ENCODE measurements at regions not wholly inside any gene's neighbourhood (a gene's known extent, or its start where the extent isn't known, plus 50 kb on each side); places are given as distances from the start of the nearest gene placed in this dataset.
"Not testable (repeated sequence)": the region's sequence is repeated elsewhere in the genome, so short reads cannot be mapped to it uniquely, and the experiment has no call there.

- no peak for DNase-seq (ENCODE audit: low read depth, low spot score)
Observed at GRCh38 chr4:184907216-184907615, 81.4 kb upstream of the ACSL1 start.

DNA sequence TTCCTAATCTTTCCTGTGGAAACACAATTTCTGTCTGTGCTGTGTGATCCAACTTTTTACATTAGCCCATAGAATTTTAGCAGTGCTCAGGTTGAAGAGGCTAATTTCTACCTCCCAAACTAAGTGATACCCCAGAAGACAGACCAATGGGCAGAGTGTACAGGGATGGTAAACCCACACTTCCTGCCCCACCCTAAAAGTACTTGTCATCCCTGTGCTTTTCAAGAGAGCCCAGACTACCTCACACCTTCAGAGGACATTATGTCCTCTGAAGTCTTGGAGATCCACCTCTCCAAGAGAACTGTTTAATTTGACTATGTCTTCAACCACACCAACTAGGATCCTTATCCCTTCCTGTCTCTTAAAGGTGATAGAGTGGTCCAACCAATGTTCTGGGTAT lies 82.0 kb upstream of the ACSL1 start:
- DNase-seq (ENCODE audit: low read depth, low spot score) = no peak

DNA sequence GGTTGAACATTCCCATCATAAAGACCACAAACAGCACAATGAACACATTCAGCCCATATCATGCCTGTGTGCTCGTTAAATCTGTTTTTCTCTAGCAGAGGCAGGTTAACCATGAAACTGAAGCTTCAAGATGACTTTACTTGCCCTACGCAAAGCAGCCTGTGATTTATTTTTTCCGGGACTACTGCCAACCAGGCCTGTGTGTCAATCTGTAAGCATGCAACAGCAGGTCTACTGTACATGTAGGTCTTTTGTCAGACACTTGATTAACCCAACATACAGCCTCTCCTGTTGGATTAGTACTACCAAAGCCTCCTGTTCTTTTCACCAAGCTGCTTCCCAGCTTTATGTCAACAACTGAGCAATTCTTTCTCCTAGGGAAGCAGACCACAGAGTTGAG lies 85.5 kb upstream of the ACSL1 start:
- DNase-seq (ENCODE audit: low read depth, low spot score) = no peak

DNA sequence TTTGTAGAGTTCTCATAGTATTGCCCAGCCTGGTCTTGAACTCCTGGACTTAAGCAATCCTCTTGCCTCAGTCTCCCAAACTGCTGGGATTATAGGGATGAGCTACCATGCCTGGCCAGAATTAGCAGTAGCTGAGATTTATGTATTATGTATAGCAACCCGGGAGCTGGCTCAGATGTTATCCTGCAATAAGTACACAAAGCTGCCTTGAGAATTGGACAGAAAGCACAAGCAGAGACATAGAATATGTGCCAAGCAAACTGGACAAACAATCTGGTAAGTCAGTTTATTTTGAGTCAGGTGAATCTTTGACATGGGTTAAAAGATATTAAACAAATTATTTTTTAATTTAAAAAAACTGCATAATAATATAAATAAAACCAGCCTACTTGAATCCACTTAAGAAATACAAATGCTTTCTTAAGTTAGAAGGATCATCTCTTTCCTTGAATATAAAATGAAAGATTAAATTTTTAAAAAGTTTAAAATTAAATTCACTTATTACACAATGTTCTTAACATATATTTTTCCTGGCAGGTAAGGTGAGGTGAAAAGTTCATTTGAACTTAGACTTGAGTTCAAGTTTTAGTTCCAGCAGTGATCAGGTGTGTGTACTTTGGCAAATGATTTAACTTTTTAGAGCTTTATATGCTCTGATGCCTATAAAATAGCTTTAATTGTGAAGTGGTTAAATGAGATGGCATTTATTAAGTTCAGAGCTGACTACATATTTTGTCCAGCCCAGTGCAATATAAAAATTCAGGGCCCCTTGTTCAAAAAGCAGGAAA lies 87.8 kb upstream of the ACSL1 start:
- DNase-seq (ENCODE audit: low read depth, low spot score) = no peak

- not testable (repeated sequence) for DNase-seq (ENCODE audit: low read depth, low spot score)
Observed at GRCh38 chr4:184918799-184919198, 93.0 kb upstream of the ACSL1 start.

DNA sequence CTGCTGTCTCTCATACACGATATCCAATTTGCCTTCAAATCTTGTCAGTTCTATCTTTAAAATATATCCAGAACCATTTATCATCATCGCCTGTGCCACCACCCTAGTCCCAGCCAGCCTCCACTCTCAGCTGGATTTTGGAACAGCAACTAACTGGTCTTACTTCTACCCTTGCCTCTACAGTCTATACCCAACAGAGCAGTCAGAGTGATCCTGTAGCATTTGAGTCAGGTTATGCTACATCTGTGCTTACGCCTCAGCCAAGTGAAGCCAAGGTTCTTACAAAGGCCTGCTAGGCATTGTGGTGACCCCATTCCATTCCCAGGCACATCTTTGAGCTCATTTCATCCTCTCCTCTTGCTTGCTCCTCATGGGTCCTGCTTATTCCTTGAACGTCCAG lies 95.7 kb upstream of the ACSL1 start:
- DNase-seq (ENCODE audit: low read depth, low spot score) = no peak

DNA sequence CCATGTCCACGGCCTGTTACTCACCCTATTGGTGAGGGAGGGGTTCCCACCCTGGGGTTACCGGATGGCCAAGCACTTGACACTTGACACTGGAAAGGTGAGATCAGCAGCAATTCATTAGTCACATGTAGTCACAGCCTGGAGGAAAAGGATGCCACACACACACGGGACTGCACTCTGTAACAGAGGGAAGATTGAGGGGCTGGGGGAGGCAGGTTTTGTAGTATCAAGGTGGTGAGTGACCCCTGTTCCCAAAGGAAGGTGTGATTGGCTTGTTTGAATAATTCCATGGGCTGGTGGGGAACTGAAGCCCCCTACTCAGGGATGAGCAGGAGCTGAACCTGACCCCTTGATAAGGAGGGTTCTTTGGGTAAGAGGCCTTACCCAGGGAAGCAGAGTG lies 96.0 kb upstream of the HELT start:
- no peak for DNase-seq (ENCODE audit: low read depth, low spot score)

DNA sequence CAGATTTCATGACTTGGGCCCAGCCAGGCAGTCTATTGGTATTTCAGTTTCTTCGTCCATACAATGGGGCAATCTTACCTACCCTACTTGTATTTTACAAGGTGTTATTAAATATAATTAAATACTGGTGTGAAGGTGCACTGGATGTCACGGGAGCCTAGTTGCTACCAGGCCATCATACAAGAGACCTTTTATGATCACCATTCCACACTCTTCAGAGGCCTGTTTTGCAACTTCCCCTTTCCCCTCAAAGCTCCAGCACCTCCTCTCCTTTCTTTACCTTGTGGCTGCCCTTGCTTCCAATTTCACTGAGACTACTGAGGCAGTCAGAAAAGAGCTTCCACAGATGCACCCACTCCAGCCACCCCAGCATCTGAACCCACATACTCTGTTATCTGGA lies 93.8 kb upstream of the HELT start:
- DNase-seq (ENCODE audit: low read depth, low spot score) = no peak

DNA sequence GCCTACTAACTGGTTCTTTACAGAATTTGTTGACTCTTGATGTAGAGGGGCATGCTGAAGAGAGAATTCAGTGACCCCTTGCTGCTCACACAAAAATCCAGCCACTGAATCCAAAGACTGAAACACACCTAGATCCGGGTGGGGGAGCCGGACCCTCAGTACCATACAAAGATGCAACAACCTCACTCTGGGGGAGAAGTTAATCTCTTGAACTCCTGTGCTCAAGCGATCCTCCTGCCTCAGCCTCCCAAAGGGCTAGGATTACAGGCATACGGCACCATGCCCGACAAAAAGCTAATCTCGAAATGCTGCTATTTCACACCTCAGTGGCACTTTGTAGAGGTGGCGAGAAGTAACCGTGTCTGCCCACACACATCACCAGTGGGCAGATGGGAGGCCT lies 88.8 kb upstream of the HELT start:
- DNase-seq (ENCODE audit: low read depth, low spot score) = no peak

- DNase-seq (ENCODE audit: low read depth, low spot score) = no peak
Observed at GRCh38 chr4:184930026-184930425, 88.3 kb upstream of the HELT start.

DNA sequence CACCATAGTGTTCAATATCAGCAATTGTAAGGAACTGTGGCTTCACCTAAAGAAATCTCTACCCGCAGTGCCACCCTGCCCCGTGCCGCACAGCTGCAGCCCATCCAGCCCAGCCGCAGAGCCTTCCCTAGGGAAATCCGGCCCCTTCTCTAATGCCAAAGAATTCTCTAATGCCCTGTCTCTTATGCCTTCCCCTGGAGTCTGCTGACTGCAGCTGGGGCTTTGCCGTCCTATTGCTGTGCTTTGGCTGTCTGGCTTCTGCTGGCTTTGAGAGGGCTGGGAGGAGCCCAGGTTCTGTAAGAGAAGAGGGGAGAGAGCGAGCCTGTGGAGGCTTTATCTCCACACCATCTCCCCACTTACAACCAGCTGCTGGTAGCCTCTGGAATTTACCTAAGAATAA lies 85.9 kb upstream of the HELT start:
- no peak for DNase-seq (ENCODE audit: low read depth, low spot score)

DNA sequence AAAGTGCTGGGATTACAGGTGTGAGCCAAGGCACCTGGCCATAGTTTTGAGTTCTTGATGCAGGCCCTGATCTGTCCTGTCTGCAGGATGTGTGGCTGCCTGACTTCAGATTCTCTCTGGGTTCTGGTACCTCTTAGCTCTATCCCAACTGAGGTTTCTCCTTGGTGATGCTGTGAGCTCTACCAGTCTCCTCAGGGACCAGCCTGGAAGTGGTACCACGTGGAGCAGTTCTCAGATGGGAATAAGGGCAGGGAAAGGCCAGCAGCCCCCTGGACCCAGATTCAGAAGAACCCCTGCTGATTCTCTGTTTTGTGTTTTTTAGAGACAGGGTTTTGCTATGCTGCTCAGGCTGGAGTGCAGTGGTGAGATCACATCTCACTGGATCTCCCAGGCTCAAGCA lies 85.0 kb upstream of the HELT start:
- DNase-seq (ENCODE audit: low read depth, low spot score) = no peak

GRCh38 chr4:184934184-184934583 lies 84.1 kb upstream of the HELT start:
- no peak for DNase-seq (ENCODE audit: low read depth, low spot score)

GRCh38 chr4:184934961-184935360 lies 83.3 kb upstream of the HELT start:
- DNase-seq (ENCODE audit: low read depth, low spot score) = no peak

DNA sequence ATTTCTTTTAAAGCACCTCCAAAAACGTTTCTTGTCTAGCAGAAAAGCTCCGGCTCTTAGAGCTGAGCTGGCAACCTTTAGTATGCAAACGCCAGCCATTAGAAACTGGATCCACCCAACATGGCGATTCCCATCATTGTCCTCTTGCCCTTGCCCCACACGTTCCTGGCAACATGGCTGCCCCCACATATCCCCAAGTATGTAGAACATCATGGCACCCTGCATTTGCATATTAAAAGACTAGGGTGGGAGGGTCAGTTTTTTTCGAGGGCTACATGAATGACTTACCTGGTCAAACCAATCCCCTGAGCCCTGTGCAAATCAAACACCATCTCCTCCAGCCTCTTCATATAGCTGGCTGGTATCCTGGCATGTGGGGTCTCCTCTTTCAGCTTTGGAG lies 82.2 kb upstream of the HELT start:
- no peak for DNase-seq (ENCODE audit: low read depth, low spot score)

DNA sequence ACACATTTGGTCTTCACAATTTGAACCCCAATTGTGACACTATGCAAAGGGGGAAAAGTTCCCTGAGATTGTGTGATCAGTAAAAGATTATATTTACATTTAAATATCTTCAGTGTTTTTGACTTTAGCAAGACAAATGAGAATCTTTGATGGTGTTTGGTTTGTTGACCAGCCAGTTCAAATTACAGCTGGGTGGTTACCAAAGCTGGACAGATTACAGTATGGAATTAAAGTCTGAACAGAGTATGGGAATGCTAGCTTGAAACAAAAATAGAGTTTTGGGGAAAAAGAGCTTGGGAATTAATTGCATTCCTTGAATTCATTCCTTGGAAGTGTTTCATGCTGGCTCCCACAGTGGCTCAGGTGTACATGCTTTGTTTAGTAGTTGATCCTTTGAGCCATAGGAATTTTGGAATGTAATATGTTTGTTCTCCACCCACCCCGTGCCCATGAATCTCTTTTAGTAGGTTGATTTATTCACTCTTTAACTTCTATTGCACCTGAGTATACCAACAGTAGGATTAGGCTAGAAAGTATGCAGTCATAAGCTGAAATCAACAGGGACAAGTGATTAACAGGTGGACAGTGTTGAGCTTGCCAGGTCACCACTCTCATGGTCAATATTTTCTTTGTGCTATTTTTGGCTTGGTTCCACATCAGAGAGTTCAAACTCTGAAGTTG lies 81.1 kb upstream of the HELT start:
- no peak for DNase-seq (ENCODE audit: low read depth, low spot score)

GRCh38 chr4:184937745-184938144 lies 80.5 kb upstream of the HELT start:
- DNase-seq (ENCODE audit: low read depth, low spot score) = no peak

- DNase-seq (ENCODE audit: low read depth, low spot score) = no peak
Observed at GRCh38 chr4:184938871-184939270, 79.4 kb upstream of the HELT start.

DNA sequence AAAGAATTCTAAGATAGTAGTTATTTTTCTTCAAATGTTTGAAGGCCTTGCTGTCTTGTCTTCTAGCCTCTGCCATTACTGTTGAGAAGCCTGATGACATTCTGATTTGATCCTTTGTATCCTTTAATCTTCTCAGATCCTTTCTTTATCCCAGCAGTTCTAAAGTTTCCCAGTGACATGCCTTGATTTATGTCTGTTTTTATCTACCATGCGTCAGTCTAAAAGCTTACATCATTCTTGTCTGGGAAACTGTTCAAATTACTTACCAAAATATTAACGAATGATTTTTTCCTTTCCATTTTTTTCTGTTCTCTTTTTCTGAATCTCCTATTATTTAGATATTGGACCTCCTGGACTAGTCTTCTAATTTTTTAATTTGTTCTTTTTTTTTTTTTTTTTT lies 78.3 kb upstream of the HELT start:
- DNase-seq (ENCODE audit: low read depth, low spot score) = no peak

DNA sequence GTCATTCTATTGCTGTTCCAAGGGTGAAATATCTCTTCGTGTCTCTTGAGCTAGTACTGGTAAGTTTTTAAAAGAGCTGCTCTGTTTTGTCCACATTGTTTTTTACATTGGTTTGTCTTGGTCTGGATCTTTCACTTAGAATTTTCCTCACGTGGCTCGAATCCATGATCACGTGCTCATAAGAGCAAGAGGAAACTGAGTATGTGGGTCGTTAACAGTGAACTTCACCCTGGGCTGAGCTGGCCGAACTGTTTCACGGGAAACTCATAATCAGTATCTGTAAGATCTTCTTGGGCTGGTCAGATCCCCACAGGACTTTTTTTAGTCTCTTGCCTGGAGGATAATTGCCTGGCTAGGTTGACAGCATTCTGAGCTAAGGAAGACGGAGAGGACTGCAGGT lies 77.8 kb upstream of the HELT start:
- no peak for DNase-seq (ENCODE audit: low read depth, low spot score)

DNA sequence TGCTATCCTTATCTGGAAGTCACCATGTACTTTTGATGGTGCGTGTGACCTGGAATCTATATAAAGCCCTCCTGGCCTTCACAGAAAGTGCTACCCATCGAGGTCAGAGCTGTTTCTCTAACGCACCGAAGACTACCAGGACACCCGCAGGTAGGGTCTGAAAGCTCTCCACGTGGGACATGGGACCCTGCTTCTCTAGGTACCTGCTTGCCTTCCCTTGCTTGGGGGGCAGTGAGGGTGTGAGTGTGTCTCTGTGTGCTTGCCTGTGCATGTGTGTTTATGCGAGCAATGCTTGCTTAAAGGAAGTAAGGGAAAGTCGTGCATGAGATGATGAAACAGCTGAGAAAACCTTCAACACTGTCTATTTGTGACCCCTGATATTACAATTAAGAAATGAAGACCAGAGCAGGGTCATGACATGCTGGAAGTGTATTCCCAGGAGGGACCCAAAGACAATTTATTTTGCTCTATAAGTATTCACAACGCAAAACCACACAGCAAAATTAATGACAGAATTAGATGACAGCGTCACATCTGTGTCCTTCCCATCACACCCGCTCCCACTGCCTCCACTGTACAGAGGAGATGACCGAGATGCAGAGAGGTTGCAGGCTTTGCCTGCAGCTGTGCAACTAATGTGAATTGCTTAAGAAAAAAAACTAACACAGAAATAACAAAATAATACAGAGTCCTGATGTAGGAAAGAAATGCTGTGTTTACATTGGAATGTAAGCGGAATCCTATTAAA lies 76.4 kb upstream of the HELT start:
- no peak for DNase-seq (ENCODE audit: low read depth, low spot score)
